Stimulated activated CD4-positive, alpha-beta T cell treated with anti-CD3 and anti-CD28 coated beads, TNF-alpha, amount 100 ng/mL, for 48 hours (primary cell): ENCODE measurements at regions not wholly inside any gene's neighbourhood (a gene's known extent, or its start where the extent isn't known, plus 50 kb on each side); places are given as distances from the start of the nearest gene placed in this dataset.

Experiments
- DNase-seq, 3 donors: peaks; one replicate each; pipeline ENCODE4 v3.0.0-alpha.2; 2020; ENCODE audit warnings: low read depth in 3 of 3

DNA sequence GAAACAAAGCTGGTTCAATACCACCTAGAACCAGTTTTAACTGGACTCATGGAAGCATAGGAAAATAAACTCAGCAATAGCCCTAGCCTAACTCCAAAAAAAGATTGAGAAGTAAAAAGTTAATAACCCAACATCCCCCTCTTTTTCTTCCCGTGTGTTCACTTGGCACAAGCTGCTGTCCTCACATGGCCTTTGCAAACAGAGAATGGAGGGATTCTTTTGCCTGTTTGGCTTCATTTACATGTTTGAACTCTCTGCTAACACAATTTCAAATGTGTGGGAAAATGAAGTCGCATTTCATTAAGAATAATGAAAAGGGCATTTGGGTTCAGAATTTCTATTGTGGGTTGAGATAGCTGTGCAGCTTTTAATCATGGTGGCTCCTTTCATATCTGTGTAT, 589.2 kb upstream of the LRRTM1 start:
- DNase-seq: no peak

DNA sequence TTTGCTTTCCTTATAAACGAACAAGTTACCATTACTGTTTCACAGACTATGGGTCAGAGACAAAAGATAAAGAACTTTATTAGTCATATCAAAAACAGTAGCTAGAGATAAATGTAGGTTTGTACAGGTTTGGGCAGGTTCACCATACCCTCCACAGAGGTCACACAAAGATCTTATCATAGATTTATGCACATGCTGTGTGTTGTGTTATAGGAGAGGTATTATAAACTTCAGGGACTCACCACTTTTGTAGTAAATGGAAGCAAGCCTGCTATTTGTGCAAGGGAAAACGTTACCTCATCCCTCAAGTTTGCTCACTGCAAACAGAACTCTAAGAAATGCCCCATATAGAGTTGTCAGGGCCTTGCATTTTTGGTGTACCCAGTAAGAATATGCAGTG, 584.5 kb upstream of the LRRTM1 start:
- no peak for DNase-seq

DNA sequence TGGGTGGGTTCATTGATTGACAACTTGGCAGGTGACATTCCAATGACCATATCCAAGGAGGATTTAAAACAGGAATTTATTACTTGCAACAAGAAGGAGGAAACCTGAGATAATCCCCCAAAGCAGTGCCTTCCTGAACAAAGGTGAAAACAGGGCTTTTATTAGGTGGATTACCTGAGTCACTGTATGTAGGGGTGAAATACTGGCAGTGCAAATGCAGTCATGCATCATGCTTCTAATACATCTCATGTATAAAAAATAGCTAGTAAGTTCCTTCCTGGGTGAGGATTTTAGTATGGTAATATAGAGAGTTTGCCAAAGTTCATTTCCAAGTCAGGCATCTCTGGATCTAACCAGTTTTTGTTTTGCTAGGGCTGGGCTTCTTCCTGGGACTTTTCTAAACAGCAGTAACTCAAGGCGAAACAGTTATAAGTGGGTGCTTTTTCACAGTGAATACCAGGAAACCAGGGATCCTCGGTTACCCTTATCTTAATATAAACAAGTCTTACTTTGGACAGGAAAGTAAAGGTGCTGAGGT, 583.4 kb upstream of the LRRTM1 start:
- DNase-seq: no peak

DNA sequence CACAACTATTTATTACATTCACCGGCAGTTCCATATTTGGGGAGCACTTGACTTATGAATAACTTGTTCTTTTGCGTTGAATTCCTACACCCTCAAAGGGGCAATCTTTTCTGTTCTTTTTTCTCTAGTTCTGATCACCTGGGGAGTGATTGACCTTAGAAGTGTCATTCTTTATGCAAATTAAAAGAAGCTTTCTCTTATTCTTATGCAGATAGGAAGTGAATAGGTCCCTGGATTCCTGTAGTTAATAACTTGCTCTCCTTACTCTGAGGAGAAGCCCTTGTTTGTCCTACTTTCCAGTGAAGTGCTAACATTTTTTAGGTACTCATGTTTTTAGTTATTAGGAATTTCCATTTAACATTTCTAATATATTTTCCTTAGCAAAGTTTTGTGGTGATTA, 569.8 kb upstream of the LRRTM1 start:
- no peak for DNase-seq

DNA sequence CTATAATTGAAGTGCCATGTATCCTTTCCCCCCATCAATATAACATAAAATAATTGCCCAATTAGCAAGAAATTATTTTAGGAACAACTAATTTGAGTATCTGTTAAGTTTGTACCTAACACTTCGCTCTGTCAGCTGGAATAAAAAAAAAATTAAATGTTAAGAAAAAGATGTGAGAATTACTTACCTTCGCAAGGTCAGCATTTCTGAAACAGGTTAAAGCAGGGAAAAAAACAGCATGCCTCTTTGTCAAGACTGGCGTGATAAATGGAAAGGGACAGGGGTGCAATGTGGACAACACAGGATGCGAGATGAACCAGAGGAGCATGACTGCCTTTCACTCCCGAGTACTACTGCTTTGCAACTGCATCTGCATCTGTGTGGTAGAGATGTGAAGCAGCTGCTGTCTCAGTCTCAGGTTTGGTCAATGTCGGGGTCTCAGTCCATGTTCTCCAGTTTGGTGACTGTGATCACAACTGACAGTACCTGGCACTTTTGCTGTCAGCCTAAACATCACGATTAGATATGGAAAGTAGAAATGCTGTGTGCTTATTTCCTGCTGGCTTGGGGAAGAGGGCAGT, 565.4 kb upstream of the LRRTM1 start:
- no peak for DNase-seq

DNA sequence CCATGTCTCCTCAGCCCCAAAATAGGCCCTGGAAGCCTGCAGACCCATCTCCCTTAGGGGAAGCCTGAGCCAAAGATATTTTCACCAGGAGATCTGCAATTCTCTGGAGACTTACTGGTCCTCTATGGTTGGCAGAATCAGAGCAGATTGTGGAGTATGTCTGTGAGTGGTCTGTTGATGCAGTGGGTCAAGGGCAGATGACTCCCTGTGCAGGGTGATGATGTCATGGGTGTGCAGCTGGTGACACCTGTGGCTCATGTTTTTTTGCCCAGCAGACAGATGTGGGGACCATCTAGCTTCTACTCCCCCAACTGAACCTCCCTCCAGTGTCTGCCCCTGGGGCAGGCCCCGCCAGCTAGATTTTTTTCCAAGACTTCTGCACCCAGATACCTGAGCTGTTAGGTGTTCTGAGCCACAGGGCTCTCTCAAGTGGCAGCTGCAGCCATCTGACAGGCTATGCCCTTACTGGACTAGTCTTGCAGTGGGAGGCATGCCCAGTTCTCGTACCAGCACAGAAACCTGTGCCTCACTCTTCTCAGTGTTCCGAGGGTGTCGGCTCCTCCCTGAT, 558.7 kb upstream of the LRRTM1 start:
- DNase-seq: no peak

DNA sequence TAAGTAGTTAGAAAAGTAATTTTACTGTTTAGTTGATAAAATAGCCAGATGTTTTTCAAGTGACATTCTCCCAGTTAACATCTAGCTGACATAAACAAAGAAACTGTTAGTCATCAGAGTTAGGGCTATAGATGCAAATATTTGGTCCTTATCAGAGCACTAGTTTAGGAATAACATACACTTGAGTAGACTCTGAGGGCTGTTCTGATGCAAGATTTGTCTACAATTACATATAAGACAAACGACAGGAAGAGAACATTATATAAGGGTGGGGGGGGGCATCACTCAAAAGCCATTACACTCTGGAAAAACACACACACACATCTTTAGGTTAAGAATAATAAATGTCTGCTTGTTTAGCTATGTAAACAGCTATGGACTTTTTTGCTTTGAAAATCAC, 554.4 kb upstream of the LRRTM1 start:
- DNase-seq: no peak

DNA sequence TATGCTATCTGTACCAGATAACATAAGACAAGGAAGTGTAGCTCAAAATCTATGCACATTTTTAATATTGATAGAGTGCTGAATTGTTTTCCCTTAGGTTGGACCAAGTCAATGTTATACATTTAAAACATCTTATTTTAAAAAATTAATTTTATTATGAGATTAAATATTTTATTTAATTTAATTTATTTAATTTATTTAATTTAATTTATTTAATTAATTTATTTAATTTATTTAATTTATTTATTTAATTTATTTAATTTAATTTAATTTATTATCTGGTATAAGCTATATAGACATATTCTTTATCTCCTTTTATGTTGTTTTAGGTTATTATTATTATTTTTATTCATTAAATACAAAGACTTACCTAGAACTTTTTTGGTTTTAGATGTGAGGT, 551.7 kb upstream of the LRRTM1 start:
- no peak for DNase-seq

DNA sequence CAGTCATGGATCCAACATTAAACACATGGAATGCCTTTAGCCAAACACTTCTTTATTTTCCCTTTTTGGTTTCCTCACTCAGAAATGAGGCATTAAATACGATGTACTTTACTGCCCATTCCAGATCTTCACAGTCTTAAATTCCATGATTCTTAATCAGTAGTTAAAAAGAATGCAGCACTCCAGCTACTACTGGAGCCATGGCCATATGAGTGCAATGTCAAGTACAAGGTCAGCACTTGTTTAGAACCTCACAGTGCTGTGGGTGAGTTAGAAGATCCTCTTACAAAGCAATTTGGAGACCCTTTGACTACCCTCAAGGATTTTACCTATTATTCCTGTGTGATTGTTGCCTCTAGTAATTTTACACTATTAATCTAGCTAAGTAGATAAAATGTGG, 550.3 kb upstream of the LRRTM1 start:
- DNase-seq: no peak

DNA sequence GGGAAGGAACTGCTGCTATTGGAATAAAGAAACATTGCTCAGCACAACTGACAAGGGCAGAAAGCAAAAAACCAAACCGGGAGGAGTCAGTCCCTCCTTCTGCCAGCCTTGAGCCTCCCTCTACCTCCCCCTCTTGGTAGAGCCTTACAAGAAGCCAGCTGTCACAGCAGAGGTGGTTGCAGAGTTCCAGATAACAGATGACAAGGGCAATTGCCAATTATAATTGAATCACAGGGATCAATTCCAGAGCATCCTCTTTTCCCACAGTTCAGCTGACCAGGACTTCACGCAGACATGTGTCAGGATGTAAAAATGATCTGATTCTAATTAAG, 548.2 kb upstream of the LRRTM1 start:
- no peak for DNase-seq

DNA sequence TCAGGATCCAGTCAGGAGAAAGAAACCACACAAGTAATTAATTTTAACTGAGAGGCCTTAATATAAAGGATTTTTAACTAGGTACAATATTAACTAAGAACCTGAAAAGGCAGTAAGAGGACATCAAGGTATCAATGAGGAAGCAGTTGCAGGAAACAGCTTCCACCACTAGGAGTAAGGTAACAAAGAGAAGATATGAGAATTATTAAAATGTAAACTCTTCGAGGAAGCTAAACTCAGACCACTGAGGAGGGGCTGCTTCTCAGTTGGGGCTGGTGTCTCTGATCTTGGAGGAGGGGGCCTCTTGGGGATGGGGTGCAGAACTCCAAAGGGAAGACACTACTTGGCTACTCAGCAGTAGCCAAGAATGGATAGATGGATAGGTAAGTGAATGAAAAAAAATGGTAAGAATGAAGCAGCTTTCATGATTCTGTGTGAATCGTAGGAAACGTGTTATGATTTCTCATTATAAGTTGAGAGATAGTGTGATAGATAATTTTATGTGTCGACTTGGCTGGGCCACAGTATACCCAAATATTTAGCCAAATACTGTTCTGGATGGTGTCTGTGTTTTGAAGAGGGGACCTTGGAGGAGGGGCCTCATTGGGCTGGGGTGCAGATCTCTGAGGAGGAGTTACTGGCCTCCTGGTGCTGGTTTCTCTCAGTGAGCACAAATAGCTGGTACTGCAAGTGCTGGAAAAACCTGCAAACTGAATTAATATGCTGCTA, 547.7 kb upstream of the LRRTM1 start:
- no peak for DNase-seq

DNA sequence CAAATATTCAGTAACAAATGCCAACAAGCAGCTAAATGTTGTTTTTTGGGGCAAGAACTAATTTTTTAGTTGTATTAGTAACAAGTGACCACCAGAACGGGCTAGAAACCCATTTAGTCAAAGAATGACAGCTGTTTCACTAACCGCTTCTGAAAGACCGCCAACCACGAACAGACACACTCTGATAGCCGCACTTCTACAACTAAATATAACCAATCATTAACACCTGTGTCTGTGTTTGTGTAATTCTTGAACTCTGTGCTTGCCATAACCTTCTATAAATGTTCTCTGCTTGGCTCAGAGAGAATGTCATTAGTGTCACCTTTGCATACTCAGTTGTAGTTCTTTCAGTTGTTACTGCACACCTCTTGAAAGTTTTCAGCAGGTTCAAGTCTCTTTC, 526.3 kb upstream of the LRRTM1 start:
- DNase-seq: no peak

DNA sequence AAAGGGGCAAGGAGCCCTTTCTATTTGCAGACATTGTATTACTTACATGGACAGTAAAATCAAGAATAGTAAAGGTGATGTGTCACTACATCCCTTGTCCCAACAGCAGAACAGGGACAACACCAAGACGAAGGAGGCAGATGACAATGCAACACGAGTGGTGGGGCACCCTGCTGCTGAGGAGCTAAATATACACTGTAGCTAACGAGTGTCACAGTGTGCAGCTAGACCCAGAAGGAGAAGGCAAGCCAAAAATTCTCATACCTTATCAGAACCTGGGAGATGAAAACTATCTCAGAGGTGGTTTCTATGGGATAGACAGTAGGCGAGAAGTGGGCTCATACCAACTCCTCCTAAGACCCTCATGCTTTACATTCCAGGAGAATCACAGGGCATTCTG, 518.4 kb upstream of the LRRTM1 start:
- DNase-seq: no peak

DNA sequence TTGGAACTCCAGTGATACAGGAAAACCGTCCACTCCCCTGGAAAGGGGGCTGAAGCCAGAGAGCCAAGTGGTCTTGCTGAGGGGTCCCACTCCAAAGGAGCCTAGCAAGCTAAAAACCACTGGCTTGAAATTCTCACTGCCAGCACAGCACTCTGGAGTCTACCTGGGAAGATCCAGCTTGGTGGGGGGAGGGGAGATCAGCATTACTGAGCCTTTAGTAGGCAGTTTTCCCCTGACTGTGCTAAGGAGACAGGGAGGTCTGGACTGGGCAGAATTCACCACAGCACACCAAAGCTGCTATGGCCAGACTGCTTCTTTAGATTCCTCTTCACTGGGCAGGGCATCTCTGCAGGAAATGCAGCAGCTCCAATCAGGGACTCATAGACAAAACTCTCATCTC, 510.7 kb upstream of the LRRTM1 start:
- DNase-seq: no peak

DNA sequence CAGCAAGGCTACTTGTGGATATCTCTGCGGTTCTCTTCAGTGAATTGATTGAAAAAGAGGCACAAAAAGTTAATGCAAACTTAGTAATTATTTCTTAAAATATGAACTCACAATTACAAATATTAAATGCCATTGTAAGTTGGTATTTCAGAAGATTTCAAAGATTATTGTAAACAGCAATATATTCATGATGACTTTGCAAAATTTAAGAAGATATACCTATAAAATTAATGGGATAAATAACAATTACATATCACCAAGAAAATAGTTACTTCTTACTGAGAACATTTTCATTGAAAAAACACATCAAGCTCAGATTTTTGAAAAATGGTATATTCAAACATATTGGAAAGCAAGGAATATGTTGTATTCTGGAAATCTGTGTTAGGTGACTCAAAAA, 482.0 kb upstream of the LRRTM1 start:
- DNase-seq: no peak

DNA sequence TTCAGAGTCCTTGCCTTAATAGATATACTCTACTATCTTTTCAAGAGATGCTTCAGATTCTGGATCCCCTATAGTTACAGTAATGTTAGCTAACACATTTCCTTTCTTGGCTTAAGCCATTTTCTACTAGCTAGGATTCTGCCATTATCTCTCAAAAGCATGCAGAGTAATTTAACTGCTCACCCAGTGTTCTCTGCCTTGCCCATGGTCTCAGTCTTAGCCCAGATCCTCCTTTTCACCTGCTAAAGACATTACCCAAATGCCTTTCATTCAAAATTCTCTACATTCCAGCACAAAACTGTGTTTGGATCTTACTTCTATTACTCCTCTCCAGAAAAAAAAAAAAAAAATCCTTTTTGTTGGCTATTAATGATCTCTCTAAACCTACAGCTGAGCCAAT, 474.2 kb upstream of the LRRTM1 start:
- DNase-seq: no peak

DNA sequence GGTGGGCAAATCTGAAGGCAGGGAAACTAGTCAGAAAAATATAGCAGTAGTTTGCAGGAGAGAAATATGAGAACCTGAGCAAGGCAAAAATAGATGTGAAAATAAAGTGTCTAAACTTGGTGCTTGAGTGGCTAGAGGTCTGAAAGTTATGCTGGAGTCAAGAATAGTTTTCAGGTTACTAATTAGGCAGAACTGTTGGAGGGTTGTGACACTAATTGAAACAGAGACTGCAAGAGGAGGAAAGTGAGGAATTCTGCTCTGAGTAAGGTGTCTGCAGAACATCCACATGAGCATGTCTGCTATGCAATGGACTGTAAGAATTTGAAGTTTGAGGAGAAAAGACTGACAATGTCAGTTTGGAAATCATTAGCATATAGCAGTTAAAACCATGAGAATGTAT, 444.0 kb upstream of the LRRTM1 start:
- no peak for DNase-seq

DNA sequence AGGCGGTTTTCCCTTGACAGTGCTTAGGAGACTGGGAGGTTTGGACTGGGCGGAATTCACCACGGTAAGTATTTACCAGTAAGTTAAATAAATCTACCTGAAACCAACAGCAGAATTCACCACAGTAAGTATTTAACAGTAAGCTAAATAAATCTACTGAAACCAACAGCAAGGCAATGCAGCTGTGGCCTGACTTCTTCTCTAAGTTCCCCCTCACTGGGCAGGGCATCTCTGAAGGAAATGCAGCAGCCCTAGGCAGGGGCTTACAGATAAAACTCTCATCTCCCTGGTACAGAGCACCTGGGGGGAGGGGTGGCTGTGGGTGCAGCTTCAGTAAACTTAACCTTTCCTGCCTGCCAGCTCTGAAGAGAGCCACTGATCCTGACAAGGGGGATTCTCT, 432.5 kb upstream of the LRRTM1 start:
- no peak for DNase-seq

DNA sequence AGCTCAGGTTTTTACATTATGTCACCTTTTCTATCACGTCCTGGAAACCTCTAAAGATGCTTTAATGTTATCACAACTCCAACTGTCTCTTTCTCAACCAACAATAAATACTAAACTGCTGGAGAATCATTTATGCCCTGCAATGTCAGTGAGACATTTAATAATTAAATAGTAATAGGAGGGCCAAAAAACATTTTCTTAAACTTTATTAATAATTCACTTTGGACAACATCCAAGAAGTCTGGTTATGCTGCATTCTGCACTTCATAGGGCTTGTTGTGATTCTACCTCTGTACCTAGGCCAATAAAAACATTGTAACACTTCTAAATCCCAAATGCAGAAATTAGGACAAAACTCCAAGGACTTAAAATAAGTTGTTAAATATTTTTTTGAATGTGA, 420.4 kb upstream of the LRRTM1 start:
- no peak for DNase-seq

DNA sequence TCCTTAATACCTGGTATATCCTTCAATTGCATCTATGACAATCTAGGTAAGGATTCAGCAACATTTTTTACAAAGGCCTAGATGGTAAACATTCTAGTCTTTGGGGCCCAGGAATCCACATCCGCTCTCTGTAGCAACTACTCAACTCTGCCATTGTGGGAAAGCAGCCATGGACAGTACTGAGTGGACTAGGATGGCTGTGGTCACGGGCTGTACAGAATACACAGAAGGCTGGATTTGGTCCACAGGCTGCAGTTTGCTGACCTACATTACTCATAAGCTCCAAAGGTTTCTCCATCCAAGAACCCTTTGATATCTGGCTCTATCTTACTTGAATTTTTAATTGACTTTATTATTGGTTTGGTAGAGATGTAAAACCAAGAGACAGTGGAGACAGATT, 418.3 kb upstream of the LRRTM1 start:
- no peak for DNase-seq

DNA sequence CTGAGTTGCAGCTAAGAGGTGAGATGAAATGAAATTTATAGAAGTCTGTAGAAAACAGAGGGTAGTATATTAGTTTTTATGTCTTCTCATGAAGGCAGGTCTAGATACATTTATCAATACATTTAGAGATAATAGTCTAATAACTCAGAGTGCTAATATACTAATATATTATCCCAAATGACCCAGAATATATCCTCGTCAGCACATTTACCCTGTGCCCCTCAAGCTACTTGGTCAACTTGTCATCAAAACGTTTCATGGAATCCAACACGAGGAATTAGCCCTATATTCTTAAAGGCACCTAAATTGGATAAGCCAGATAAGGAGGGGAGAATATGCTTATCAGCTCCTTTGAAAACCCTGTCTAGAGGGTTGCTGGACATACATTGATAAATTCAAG, 415.1 kb upstream of the LRRTM1 start:
- no peak for DNase-seq

DNA sequence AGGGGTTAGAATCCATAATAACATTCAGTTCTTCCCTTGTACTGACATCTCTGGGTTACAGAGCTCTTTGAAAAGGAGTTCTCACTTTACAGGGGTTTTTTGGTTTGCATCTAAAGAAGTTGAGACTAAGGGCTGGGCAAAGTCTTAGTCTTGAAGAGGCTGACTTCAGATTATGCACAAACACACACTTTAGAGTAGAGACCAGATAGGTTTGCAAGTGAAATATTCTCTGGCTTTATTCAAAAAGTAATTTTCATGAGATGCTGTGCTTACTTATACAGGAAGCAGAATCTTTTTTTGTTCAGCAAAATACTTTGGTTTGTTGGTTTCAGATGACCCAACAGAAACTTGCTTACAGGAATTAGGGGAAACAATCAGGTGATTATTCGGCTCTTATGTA, 410.9 kb upstream of the LRRTM1 start:
- no peak for DNase-seq

DNA sequence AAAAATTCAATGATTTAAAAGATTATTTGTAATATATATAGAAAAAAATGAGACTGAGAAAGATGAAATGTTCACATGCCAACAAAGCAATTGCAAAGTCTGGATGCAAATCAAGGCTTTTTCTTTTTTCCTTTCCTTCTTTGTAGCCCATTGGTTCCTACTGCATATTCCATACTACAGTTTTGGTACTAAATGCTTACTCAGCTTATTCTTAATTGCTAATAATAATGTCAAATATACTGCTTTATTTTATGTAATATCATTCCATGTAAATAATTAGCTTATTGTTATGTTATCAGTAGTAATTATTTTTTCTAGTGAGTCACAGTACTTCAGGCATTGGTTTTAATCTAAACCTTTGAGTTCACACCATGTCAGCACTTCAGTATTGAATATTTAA, 407.4 kb upstream of the LRRTM1 start:
- DNase-seq: no peak

DNA sequence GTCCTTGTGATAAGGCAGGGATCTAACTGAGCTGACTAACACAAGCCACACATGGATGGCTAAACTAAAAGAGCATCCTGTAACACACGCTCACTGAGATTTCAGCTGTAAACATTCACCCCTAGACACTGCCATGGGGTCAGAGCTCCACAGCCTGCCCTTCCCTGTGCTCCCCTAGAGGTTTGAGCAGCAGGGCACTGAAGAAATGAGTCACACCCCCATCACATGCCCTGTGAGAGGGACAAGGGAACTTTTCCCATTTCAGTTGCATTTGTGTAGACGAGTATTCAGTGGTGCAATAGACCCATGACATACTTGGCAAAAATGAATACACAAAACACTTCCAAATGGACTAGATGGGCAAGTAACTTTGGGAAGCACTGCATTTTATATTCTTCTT, 402.4 kb upstream of the LRRTM1 start:
- no peak for DNase-seq
